Esophagus squamous epithelium (tissue), 5 donors: ENCODE measurements at regions not wholly inside any gene's neighbourhood (a gene's known extent, or its start where the extent isn't known, plus 50 kb on each side); places are given as distances from the start of the nearest gene placed in this dataset.

Source experiments
- DNase-seq: peaks from one replicate; lab custom pipeline; 2025; lab: John Stamatoyannopoulos, UW
- H3K27ac ChIP-seq, 4 donors: fragments of 200-600 bp; sonication (generic); one replicate each; pipeline ENCODE4 v1.5.1; 2016 to 2019; ENCODE audit warnings: mild to moderate bottlenecking in 1 of 4
- H3K27me3 ChIP-seq, 4 donors: fragments of 200-600 bp; sonication (generic); 1 replicate in 3 of 4; 2 replicates in 1 of 4; pipeline versions ENCODE4 v1.5.1 to v1.6.0; 2017 to 2021; ENCODE audit warnings: antibody characterized with exemption in 1 of 4
- H3K36me3 ChIP-seq, 3 donors: fragments of 200-600 bp; sonication (generic); one replicate each; pipeline ENCODE4 v1.5.1; 2016 to 2019
- H3K4me1 ChIP-seq, 3 donors: fragments of 200-600 bp; sonication (generic); one replicate each; pipeline ENCODE4 v1.5.1; 2017 to 2019
- H3K4me3 ChIP-seq, 4 donors: fragments of 200-600 bp; sonication (generic); 1 replicate in 3 of 4; 2 replicates in 1 of 4; pipeline ENCODE4 v1.5.1; 2016 to 2019; ENCODE audit warnings: mild to moderate bottlenecking in 2 of 4, moderate library complexity in 1 of 4
- H3K9me3 ChIP-seq, 3 donors: fragments of 200-600 bp; sonication (generic); one replicate each; pipeline ENCODE4 v1.5.1; 2016 to 2019
- CTCF ChIP-seq, 6 experiments: fragments of 450-650 bp in 4 of 6; fragments of 200-600 bp in 2 of 6; sonication (generic) in 2 of 6; IDR thresholded peaks; one replicate each; pipeline ENCODE4 v1.5.1; 2016 to 2019; ENCODE audit warnings: antibody characterized with exemption in 6 of 6, mild to moderate bottlenecking in 4 of 6, moderate library complexity in 4 of 6
- POLR2A ChIP-seq, 4 donors: fragments of 450-650 bp; IDR thresholded peaks; one replicate each; pipeline ENCODE4 v1.6.1; 2017; ENCODE audit warnings: antibody characterized with exemption in 4 of 4, mild to moderate bottlenecking in 4 of 4, moderate library complexity in 3 of 4
- WGBS, 2 donors: methylation state at CpG; one replicate each; pipeline ENCODE4 v1.1.5; 2018; 5-methylcytosine and 5-hydroxymethylcytosine counted together
- intact Hi-C: fragments of 100-400 bp; cut with DNase I; formaldehyde crosslinking; loops from one replicate; pipeline ENCODE4 v1.15.0; 2022
- donor health status: DM: yes; HTN: yes; CAD: no.

- Histone ChIP-seq H3K36me3 (no peaks in the 10 kb centered on the region), H3K27ac (no peak overlapping the region), H3K4me1 (no peaks in the 10 kb centered on the region), H3K4me3 (no peak overlapping the region), H3K27me3 (peaks cover 0 to 41% (median 0%) of the 10 kb centered on the region in 4 donors), H3K9me3 (no peaks in the 10 kb centered on the region)
- DNase-seq: no peak
- 71 to 72% methylated on average over 5 of the region's 5 CpGs for WGBS, 2 donors
- intact Hi-C loops: no loop called here
- TF ChIP-seq POLR2A (IDR thresholded peaks at IDR 0.05) (no peak), CTCF (IDR thresholded peaks at IDR 0.05) (no peak)
These were observed 199.0 kb downstream of the EXOC5 start for GRCh38 chr14:57069702-57070101.

GRCh38 chr14:57068511-57068910, 200.2 kb downstream of the EXOC5 start:
- Histone ChIP-seq H3K4me1 (no peaks in the 10 kb centered on the region), H3K27ac (no peak overlapping the region), H3K36me3 (no peaks in the 10 kb centered on the region), H3K9me3 (no peaks in the 10 kb centered on the region), H3K27me3 (peaks cover 0 to 33% (median 0%) of the 10 kb centered on the region in 4 donors), H3K4me3 (no peak overlapping the region)
- TF ChIP-seq POLR2A (IDR thresholded peaks at IDR 0.05) (no peak), CTCF (IDR thresholded peaks at IDR 0.05) (no peak)
- intact Hi-C loops: no loop called here
- WGBS, 2 donors: 33 to 36% methylated on average over 7 to 8 of the region's 8 CpGs
- no peak for DNase-seq

DNA sequence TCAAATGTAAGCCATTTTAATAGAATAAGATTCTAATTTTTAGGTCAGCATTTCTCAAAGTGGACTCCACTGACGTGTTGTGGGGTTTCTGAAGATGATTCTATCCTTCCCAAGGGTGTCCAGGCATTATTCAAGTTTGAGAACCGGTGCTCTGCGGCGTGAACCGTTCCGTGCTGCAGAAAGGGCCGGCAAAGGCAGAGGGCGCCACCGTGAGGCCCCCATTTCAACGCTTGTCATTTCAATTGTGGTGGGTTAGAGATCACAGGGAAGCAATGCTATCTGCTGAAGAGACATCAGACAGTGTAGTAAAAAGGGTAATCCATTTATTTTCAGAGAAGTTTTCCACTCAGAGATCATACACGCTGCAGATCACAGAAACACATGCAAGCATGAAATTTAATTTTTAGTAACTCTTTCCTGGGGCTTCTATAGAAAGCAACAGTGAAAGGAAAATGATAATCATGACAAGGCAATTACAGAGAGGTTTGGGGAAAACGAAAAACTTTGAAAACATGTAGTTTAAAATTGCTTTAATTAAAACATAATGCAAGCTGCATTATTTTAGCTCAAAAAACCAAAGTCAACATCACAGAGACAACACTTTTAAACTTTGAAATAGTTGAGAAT, 201.7 kb downstream of the EXOC5 start:
- 17 to 22% methylated on average over 10 to 12 of the region's 12 CpGs for WGBS, 2 donors
- Histone ChIP-seq H3K4me3 (no peak overlapping the region), H3K4me1 (no peaks in the 10 kb centered on the region), H3K27me3 (peaks cover 0 to 29% (median 0%) of the 10 kb centered on the region in 4 donors), H3K27ac (no peak overlapping the region), H3K36me3 (no peaks in the 10 kb centered on the region), H3K9me3 (no peaks in the 10 kb centered on the region)
- intact Hi-C loops: no loop called here
- no peak for TF ChIP-seq POLR2A (IDR thresholded peaks at IDR 0.05)
- TF ChIP-seq CTCF (IDR thresholded peaks at IDR 0.05): peak in 2 of 6 experiments; percentile 9 to 22
- DNase-seq: no peak

GRCh38 chr14:57066463-57066862, 202.2 kb downstream of the EXOC5 start:
- Histone ChIP-seq H3K27me3 (peaks cover 0 to 29% (median 0%) of the 10 kb centered on the region in 4 donors), H3K4me1 (no peaks in the 10 kb centered on the region), H3K27ac (no peak overlapping the region), H3K36me3 (no peaks in the 10 kb centered on the region), H3K9me3 (no peaks in the 10 kb centered on the region), H3K4me3 (no peak overlapping the region)
- intact Hi-C loops: no loop called here
- no peak for TF ChIP-seq CTCF (IDR thresholded peaks at IDR 0.05)
- no peak for TF ChIP-seq POLR2A (IDR thresholded peaks at IDR 0.05)
- 52 to 56% methylated on average over 4 of the region's 4 CpGs for WGBS, 2 donors
- DNase-seq: no peak

DNA sequence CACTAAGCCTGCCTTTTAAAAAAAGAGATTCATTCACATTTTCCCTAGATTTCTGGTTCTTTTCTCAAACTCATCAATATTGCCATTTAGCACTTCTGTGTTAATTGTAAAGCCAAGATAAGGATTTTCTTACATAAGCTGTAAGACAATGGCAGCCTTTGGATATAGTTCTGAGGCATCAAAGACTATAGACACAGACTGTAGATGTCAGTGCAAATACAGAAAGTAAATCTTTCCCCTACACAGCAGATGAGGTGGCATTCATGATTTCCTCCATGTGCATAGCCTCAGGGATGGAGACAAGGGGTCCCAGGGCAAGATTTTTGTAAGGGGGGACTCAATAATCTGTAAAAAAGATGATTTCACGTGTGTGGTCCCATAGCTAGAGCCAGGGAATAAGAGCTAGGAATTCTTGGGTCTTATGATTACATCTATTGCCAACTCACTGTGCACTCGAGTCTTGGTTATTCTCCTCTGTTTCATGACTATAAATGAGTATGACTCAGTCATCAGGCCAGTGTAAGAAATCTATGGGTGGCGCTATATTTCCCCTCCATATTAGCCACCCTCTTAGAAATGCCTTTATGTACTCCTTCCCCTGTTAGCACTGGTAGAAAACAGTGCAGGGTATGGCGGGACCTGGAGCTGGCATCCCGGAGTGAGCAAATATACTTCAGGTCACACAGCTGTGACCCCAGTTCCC, 207.5 kb downstream of the EXOC5 start:
- no peak overlapping the region for H3K4me3 ChIP-seq
- 64 to 77% methylated on average over 5 of the region's 5 CpGs for WGBS, 2 donors
- H3K4me1 ChIP-seq: peaks cover 0 to 10% (median 0%) of the 10 kb centered on the region in 3 donors
- intact Hi-C loops: no loop called here
- DNase-seq: no peak
- no peaks in the 10 kb centered on the region for H3K9me3 ChIP-seq
- no peak overlapping the region for H3K27ac ChIP-seq
- TF ChIP-seq POLR2A (IDR thresholded peaks at IDR 0.05): no peak
- no peak for TF ChIP-seq CTCF (IDR thresholded peaks at IDR 0.05)
- no peaks in the 10 kb centered on the region for H3K27me3 ChIP-seq
- no peaks in the 10 kb centered on the region for H3K36me3 ChIP-seq
